ENCODE measurements at regions not wholly inside any gene's neighbourhood (a gene's known extent, or its start where the extent isn't known, plus 50 kb on each side); places are given as distances from the start of the nearest gene placed in this dataset.

DNA sequence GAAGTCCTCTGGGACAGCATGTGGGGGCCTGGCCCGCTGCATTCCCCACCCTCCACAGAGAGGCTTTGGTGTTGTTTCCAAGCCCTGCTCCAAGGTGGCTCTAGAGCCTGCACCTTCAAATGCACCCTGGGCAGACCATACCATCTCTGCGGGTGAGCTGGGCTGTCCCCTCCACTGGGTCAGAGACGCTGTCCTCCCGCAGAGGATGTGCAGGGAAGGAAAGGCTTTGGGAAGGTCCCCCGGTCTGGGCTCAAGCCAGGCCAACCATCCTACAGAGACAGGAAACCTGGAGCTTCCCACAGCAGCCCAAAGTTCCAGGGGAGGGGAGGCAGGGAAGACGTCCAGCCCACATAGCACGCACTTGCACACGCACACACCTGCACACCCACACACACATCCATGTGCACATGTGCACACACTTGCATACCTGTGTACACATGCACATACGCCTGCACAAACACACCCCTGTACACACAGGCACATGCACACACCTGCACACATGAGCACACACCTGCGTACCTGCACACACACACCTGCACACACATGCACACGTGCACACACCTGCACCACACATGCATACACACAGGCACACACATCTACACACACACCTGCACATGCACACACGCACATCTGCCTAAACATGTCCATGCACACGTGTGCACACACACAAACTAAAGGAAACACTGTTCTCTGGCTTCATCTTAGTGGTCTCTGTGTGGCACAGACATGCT, 155.4 kb downstream of the ERMARD start:
- TF ChIP-seq, protein P1, sequence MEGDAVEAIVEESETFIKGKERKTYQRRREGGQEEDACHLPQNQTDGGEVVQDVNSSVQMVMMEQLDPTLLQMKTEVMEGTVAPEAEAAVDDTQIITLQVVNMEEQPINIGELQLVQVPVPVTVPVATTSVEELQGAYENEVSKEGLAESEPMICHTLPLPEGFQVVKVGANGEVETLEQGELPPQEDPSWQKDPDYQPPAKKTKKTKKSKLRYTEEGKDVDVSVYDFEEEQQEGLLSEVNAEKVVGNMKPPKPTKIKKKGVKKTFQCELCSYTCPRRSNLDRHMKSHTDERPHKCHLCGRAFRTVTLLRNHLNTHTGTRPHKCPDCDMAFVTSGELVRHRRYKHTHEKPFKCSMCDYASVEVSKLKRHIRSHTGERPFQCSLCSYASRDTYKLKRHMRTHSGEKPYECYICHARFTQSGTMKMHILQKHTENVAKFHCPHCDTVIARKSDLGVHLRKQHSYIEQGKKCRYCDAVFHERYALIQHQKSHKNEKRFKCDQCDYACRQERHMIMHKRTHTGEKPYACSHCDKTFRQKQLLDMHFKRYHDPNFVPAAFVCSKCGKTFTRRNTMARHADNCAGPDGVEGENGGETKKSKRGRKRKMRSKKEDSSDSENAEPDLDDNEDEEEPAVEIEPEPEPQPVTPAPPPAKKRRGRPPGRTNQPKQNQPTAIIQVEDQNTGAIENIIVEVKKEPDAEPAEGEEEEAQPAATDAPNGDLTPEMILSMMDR (IDR thresholded peaks at IDR 0.05), result no peak
- no peak for TF ChIP-seq POLR2A (IDR thresholded peaks at IDR 0.05)
